ENCODE measurements at regions not wholly inside any gene's neighbourhood (a gene's known extent, or its start where the extent isn't known, plus 50 kb on each side); places are given as distances from the start of the nearest gene placed in this dataset.
"Not testable (repeated sequence)": the region's sequence is repeated elsewhere in the genome, so short reads cannot be mapped to it uniquely, and the experiment has no call there.

DNA sequence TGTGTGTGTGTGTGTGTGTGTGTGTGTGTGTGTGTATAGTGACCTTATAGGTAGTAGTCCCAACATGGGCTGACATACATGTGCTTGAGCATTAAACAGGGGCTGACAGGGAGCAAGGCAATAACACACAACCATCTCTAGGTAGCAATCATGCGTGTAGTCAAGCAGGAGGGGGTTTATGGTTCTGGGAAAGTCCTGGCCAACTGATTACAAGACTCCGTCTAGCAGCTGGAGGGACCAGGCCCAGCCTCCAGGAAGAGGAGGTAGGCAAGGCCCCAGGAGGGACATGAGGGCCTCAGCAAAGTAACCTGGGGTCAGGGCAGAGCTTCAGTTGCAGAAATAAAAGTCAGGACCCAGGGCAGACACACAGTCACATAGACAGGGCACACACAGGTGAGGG, 60.6 kb upstream of the E2F3 start:
- Histone ChIP-seq H3K36me3 (no peaks in the 10 kb centered on the region), H3K9me3 (no peaks in the 10 kb centered on the region), H3K27me3 (no peaks in the 10 kb centered on the region), H3K27ac (no peak overlapping the region), H3K4me3 (ENCODE audit: low read depth in 1 of 2, low read length in 1 of 2) (no peak overlapping the region), H3K4me1 (ENCODE audit: control insufficient read depth in 1 of 2, insufficient read depth in 1 of 2, low read depth in 1 of 2, low read length in 1 of 2) (no peaks in the 10 kb centered on the region)
- TF ChIP-seq, protein P1, sequence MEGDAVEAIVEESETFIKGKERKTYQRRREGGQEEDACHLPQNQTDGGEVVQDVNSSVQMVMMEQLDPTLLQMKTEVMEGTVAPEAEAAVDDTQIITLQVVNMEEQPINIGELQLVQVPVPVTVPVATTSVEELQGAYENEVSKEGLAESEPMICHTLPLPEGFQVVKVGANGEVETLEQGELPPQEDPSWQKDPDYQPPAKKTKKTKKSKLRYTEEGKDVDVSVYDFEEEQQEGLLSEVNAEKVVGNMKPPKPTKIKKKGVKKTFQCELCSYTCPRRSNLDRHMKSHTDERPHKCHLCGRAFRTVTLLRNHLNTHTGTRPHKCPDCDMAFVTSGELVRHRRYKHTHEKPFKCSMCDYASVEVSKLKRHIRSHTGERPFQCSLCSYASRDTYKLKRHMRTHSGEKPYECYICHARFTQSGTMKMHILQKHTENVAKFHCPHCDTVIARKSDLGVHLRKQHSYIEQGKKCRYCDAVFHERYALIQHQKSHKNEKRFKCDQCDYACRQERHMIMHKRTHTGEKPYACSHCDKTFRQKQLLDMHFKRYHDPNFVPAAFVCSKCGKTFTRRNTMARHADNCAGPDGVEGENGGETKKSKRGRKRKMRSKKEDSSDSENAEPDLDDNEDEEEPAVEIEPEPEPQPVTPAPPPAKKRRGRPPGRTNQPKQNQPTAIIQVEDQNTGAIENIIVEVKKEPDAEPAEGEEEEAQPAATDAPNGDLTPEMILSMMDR (IDR thresholded peaks at IDR 0.05) = no peak

GRCh38 chr6:20341564-20341963, 60.1 kb upstream of the E2F3 start:
- Histone ChIP-seq H3K27me3 (no peaks in the 10 kb centered on the region), H3K27ac (no peak overlapping the region), H3K9me3 (no peaks in the 10 kb centered on the region), H3K4me3 (ENCODE audit: low read depth in 1 of 2, low read length in 1 of 2) (no peak overlapping the region), H3K36me3 (no peaks in the 10 kb centered on the region), H3K4me1 (ENCODE audit: control insufficient read depth in 1 of 2, insufficient read depth in 1 of 2, low read depth in 1 of 2, low read length in 1 of 2) (no peaks in the 10 kb centered on the region)
- TF ChIP-seq, protein P1 (IDR thresholded peaks at IDR 0.05) = no peak

GRCh38 chr6:20346948-20347347, 54.7 kb upstream of the E2F3 start:
- not testable (repeated sequence) for H3K4me3 ChIP-seq (ENCODE audit: low read depth in 1 of 2, low read length in 1 of 2); H3K36me3 ChIP-seq; H3K9me3 ChIP-seq; H3K27me3 ChIP-seq; H3K4me1 ChIP-seq (ENCODE audit: control insufficient read depth in 1 of 2, insufficient read depth in 1 of 2, low read depth in 1 of 2, low read length in 1 of 2); H3K27ac ChIP-seq

GRCh38 chr6:20348041-20348440, 53.6 kb upstream of the E2F3 start:
- Histone ChIP-seq H3K4me3 (ENCODE audit: low read depth in 1 of 2, low read length in 1 of 2) (no peak overlapping the region), H3K27me3 (no peaks in the 10 kb centered on the region), H3K27ac (no peak overlapping the region), H3K36me3 (no peaks in the 10 kb centered on the region), H3K4me1 (ENCODE audit: control insufficient read depth in 1 of 2, insufficient read depth in 1 of 2, low read depth in 1 of 2, low read length in 1 of 2) (peaks cover 0 to 5% of the 10 kb centered on the region in 2 experiments), H3K9me3 (peaks cover 6% of the 10 kb centered on the region)
- TF ChIP-seq, protein P1 (IDR thresholded peaks at IDR 0.05) = no peak

GRCh38 chr6:20349225-20349624, 52.5 kb upstream of the E2F3 start:
- Histone ChIP-seq H3K36me3 (no peaks in the 10 kb centered on the region), H3K4me3 (ENCODE audit: low read depth in 1 of 2, low read length in 1 of 2) (no peak overlapping the region), H3K9me3 (peaks cover 6% of the 10 kb centered on the region), H3K4me1 (ENCODE audit: control insufficient read depth in 1 of 2, insufficient read depth in 1 of 2, low read depth in 1 of 2, low read length in 1 of 2) (peaks cover 0 to 5% of the 10 kb centered on the region in 2 experiments), H3K27ac (no peak overlapping the region), H3K27me3 (no peaks in the 10 kb centered on the region)
- TF ChIP-seq, protein P1 (IDR thresholded peaks at IDR 0.05) = no peak

GRCh38 chr6:20350215-20350614, 51.5 kb upstream of the E2F3 start:
- TF ChIP-seq, protein P1 (IDR thresholded peaks at IDR 0.05) = no peak
- peaks cover 0 to 5% of the 10 kb centered on the region in 2 experiments for H3K4me1 ChIP-seq (ENCODE audit: control insufficient read depth in 1 of 2, insufficient read depth in 1 of 2, low read depth in 1 of 2, low read length in 1 of 2)
- H3K4me3 ChIP-seq (ENCODE audit: low read depth in 1 of 2, low read length in 1 of 2) = no peak overlapping the region
- H3K9me3 ChIP-seq = peaks cover 6% of the 10 kb centered on the region
- no peaks in the 10 kb centered on the region for H3K36me3 ChIP-seq
- no peaks in the 10 kb centered on the region for H3K27me3 ChIP-seq
- H3K27ac ChIP-seq = no peak overlapping the region
